Esophagus mucosa (tissue), 1 donor: ENCODE measurements at regions not wholly inside any gene's neighbourhood (a gene's known extent, or its start where the extent isn't known, plus 50 kb on each side); places are given as distances from the start of the nearest gene placed in this dataset.
"Not testable (repeated sequence)": the region's sequence is repeated elsewhere in the genome, so short reads cannot be mapped to it uniquely, and the experiment has no call there.

Experiments
- ATAC-seq: fragments of 200-7000 bp; cut with Tn5 transposase; one replicate; pipeline ENCODE4 v1.9.1; 2020
- donor health status: DM: yes; HTN: yes; CAD: no.

DNA sequence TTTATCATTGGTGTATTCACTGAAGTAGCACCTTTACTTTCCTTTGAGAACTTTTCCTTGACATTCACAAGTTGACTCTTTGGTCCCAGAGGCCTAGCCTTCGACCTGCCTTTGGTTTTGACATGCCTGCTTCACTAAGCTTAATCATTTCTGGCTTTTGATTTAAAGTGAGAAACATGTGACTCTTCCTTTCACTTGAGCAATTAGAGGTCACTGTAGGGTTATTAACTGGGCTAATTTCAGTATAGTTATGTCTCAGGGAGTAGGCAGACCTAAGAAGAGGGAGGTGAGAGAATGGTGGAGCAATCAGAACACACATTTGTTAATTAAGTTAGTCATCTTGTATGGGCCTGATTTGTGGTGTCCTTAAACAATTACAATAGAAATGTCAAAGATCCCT, 1040.7 kb upstream of the SLC39A10 start:
- ATAC-seq, result no peak

DNA sequence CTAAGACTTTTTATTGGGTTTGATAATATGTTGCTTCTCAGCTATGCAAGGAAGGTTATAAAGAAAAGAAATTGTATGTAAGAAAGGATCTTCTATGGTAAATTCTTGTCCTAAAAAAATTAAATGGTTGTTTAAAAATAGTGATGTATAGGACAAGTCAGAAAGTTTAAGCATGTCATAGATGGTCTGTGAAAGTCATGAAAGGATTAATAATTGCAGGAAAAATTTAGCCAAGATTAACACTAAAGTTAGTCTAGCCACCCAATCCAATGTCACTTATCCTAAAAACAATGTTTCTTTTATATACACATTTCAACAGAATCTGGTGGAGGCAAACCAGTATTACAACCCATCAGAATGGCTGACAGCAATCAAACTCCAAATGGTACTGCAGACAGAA, 1046.7 kb upstream of the SLC39A10 start:
- no peak for ATAC-seq

DNA sequence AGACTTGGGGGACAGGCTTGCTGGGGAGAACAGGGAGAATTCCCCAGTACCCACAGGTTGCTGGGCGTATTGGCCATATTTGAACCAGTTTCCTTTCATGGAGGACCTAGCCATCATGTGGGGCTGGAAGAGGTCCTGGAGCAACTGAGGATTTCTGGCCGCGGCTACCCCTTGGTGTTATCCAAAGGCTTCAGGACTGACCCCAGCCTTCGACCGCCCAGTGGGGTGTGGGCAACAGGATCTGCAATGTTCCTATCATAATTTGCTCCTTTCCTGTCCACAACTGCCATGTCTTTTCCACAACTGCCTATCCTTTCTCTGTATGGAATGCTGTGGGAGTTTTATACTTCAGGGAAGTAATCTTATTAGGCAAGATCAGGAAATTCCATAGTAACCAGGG, 1053.6 kb upstream of the SLC39A10 start:
- no peak for ATAC-seq

DNA sequence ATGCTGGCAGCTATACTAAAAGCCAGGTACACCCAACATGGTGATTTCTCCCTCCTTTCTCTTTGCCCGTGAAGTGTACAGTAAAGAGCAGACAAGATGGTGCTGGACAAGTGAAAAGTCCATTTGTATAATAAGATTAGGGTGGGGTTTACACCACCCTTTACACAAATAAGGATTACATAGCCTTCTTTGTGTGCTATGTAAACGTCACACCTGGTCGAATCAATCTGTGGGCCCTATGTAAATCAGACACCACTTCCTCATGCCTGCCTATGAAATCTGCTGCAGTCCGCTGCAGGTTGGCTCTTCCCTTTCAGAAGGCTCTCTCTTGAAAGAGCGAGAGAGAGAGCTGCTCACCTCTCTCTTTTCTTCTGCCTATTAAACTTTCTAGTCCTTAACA, 1054.3 kb upstream of the SLC39A10 start:
- ATAC-seq, result no peak

DNA sequence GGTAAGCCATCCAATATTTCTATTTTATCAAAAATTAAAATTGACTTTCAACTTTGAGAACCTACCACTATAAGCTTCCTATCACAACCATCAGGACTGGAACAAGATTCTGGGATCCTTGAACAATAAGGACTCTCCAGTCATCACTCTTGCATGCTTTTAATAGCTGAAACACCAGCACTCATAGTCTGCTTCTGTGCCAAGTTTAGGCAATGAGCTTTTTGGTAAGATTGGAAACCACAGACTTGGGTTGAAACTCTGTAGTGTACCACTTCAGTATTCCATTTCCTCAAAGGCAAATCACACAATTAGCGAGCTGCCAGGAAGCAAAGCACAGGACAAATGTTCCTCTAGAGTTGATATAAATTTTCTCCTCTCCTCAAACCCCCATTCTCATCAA, 1065.8 kb upstream of the SLC39A10 start:
- no peak for ATAC-seq

DNA sequence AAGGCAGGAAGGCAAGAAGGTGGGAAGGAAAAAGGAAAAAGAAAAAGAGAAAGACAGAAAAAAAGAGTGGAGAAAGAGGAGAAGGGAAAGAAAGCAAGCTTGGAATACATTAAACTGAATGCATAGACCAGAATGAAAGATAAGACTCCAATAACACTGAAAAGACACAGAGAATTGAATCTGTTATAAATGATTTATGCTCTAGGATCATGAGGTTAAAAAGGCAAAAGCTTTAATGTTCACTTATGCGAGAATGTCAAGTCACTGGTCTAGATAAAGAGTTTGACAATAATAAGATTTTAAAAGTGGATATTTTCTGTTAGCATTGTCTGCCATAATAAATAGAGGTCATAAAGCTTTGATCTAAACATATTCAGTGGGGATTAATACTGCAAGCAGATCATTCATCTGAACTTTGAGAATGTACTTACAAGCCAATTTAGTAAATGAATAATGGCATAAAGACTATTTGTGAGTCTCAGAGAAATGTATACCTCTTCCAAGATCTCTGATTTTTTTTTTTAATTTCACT, 1069.2 kb upstream of the SLC39A10 start:
- no peak for ATAC-seq

DNA sequence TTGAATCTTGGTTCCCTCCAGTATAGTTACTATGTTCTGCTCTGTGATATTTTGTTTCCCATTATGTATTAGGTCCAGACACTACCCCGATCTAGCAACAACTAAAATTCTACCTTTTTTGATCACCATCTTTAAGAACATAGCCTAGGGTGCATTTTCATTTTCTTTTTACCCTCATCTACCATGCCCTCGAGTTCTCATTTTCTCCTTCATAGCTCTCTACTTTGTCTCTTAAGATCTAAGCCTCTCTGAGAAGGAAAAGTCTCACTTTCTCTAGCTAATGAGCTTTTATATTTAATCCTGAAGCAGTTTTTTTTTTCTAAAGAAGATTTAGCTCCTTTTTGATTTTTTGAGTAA, 1089.4 kb upstream of the SLC39A10 start:
- no peak for ATAC-seq

DNA sequence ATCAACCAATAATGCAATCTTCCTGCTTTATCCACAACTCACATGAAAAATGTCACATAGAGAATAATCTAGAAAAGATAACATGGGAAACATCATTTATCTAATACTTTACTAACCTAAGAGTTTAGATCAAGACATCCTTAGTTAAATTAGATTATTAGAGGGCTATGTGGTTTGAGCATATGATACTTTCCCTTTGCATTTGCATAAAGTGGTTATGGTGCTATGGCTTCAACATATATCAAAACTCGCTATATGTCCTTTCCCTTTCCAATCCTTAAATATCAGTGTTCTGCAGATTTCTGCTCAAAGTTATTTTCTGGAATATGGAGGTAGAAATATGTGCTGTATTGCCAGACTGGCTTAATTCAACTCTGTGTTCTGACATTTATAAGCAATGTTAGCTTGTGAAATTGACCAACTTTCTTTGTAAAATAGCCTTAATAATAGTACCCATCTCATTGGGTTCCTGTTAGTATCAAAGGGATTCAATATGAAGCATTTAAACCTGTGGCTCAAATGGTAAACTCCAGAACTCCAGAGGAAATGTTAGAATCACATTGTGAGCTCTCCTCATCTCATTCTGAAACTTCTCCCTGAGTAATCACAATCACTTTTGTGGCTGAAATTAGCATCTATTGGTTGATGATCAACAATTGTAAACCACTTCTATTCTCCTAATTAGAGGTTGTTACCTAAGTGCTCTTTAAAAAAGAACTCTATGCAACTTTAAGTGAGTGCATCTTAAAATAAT, 1089.9 kb upstream of the SLC39A10 start:
- no peak for ATAC-seq

DNA sequence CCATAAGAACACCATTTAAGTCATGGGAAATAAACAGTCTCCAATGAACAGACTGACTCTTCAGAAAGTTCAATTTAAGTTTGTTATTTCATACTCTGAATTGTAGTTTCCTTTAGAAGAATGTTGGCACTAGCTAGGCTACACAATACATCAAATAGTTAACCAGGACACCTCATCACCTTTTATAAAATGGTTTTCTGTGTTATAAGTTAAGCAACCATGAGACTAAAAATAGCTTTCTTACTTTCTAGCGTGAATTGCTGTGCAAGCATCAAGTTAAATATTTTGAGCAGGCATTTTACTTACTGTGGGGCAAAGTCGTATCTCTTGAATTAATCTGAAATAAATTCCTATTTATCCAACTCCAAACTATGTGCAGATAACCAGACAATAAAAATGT, 1092.6 kb upstream of the SLC39A10 start:
- no peak for ATAC-seq

DNA sequence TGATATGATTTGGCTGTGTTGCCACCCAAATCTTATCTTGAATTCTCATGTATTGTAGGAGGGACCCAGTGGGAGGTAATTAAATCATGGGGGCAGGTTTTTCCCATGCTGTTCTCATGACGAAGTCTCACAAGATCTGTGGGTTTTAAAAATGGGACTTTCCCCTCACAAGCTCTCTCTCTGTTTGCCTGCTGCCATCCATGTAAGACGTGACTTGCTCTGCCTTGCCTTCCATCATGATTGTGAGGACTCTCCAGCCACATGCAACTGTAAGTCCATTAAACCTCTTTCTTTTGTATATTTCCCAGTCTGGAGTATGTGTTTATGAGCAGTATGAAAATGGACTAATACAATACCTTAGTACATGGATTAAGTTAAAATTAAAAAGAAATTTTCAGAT, 1094.7 kb upstream of the SLC39A10 start:
- ATAC-seq, result no peak

DNA sequence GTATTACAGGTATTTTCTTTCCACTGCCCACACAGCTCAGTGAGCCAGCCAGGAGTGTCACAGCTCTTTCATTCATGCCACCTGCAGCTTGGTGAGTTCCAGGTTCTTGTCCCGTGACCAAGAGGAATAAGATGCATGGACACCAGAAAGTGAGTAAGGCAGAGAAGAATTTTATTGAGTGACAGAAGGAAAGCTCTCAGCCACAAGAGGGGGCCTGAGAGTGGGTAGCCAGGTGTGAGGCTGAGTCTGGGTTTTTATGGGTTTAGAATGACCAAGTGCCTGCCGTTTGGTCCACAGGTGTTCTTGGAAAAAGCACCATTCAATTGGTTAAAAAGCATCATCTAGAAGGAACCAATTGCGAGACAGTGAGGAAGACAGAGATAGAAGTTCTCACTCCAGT, 1097.1 kb upstream of the SLC39A10 start:
- no peak for ATAC-seq

DNA sequence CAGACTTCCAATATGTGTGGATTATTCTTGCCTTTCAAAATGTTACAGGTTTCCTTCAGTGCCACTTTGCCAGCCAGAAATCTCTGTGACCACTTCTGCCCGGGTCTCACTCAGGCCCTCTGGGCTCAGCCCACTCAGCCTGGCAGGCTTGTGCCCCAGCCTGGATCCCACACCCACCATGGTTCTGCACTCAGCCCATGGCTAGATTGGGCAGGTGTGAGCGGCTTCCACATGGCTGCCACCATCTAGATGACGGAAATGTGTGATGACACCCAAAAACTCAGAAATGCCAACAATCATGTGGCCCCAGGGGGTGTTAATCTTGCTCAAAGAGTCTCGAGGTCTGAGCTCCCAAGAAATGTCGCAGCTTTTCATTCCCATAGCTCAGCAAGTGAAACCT, 1097.5 kb upstream of the SLC39A10 start:
- no peak for ATAC-seq

DNA sequence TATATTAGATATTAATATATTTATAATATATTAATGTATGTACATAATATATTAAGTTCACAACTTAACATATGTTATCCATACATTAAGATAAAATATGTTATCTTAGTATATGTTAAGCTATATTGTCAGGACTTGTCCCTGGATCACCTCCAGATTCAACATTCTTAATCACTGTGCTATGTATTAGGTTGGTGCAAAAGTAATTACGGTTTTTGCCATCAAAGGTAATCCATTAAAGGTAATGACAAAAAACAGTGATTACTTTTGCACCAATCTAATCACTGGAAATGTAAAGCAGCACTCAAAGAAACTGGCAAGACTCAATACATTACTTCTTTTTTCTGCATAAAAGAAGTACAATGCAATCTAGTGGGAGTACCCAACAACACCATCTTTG, 1099.0 kb upstream of the SLC39A10 start:
- ATAC-seq, result no peak

DNA sequence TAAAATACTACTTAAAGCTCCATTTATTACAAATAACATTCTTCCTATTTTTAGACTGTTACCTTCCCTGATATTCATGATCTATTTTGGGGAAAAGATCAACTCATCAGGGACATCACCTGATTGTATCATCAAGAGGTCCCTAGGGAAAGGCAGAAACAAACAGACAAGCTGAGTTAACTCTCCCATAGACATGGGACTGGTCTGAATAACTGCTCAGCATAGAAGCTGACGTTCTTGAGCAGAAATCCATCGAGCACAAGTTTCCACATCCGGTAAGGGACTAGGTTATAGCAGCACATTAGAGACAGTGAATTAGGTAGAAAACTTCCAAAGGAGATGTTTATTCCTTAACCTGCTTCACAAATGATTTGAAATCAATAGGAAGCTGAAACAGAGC, 1100.4 kb upstream of the SLC39A10 start:
- no peak for ATAC-seq

DNA sequence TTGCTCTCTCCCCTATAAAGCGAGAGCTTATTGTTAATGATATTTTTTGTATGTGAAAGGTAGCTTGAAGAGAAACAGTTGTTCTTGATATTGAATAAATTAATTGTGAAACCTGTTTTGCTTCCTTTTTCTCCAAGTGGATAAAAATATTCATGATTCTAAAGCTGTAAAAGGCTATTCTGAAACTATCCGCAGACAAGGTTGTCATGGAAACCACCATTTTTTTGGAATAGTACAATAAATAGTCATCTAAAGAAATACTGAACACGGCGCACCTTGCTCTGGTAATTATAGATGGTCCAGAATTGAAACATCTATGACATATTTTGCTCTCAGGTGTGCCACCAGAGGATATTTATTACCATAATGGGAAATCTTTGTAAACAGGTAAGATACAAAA, 1103.0 kb upstream of the SLC39A10 start:
- ATAC-seq, result no peak

DNA sequence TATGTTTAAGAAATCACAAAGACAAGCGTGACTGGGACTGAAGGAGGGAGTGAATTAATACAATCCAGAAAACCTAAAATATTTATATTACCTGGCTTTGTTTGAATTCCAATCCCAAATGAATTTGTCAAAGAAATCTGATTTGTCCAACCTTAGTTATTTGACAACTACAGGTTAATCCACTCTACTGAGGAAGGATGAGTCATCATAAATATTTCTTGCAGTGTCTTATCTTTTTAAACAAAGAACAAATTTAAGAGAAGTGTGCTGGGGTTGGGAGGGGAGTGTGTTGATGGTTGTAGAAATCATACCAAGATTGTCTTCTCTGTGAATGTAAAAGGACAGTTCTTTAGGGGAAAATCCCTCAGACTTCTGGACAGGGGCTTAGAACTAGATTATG, 1106.3 kb upstream of the SLC39A10 start:
- no peak for ATAC-seq

DNA sequence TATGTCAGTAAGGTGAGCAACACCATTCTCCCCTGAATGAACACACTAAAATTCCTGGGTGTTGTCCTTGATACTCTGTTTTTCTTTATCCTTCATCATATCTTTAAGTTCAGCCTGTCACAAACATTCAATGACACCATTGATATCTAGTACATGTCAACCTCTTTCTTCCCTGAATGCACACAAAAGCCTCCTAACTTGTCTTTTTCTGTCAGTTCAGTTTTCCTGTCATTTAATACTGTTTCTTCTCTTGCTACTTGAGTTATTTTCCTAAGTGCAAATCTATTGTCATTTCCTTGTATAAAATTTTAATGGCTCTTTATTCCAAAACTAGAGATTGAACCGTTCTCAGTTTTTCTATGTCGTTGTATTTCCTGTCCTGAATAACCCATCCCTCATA, 1107.6 kb upstream of the SLC39A10 start:
- no peak for ATAC-seq

DNA sequence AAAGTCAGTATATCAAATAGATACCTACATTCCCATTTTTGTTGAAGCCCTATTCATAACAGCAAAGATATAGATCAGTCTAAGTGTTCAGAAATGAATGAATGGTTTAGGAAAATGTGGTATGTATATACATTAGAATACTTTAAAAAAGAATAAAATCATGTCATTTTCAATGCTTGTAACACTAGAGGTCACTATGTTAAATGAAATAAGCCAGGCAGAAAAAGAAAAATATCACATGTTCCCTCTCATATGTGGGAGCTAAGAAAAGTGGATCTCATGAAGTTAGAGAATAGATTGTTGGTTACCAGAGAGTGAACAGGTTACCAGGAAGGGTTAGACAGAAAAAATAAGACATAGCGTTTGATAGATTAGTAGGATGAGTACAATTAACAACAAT, 1111.0 kb upstream of the SLC39A10 start:
- no peak for ATAC-seq

DNA sequence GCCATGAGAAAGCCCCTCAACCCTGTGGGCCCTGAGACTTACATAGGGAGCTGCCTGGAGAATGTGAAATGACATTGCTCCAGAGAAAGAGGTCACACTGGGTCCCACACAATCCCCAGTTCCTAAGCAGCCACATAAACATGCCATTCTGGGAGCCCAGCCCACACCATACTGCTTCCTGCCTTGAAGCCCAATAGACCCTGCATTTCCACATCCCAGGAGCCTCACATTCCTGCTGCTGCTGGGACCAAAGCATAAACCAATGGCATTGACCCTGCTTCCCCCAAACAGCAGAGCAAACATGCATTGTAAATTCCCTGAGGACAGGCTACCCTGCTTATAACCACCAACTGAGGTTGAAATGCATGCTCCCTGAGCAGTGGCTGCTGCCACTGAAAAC, 1117.6 kb upstream of the SLC39A10 start:
- ATAC-seq, result no peak

DNA sequence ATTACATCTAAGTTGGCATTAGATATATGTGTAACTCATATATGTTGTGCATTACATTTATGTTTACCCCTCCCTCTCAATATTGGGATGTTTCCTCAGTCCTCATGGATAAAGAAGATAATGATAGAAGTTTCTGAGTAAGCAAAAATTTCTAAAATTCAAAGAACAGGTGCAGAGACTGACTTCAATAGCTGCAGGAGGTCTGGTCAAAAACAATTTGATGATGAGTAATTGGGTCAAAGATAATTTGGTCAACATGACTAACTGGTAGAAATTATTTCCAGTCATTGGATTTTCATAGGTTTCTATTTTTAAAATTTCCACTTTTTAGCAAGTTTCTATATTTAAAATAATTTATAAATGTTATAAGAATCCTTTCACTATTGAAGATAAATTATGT, 1130.9 kb upstream of the SLC39A10 start:
- no peak for ATAC-seq

DNA sequence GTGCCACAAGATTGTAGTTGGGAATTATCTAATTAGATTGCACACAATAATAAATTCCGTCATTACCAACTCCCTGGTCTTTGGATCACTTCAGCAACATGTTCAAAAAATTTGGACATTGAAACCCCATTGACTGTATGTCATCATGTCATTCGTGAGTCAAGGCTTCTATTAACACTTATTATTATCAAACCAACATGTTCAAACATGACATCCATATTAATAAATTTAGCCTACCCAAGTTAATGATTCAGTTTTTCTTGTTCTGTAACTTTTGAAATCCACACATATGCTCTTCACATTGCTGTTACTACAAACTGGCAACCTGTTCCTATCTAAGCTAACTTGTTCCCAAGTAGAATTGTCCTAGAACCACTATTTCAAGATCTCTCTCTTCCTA, 1142.7 kb upstream of the SLC39A10 start:
- ATAC-seq, result no peak

DNA sequence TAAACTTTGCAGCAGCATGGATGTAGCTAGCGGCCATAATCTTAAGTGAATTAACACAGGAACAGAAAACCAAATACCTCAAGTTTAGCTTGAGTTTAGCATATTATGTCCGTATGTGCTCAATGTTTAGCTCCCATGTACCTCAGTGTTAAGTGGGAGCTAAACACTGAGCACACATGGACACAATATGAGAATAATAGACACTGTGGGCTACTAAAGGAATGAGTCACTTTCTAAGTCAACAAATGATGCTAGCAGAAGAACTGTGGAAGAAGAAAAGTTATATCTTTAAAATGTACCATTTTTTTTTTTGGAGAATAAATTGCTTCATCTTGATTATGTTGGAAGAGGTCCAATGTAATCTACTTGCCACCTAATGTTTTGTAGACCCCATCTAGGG, 1146.0 kb upstream of the SLC39A10 start:
- not testable (repeated sequence) for ATAC-seq

DNA sequence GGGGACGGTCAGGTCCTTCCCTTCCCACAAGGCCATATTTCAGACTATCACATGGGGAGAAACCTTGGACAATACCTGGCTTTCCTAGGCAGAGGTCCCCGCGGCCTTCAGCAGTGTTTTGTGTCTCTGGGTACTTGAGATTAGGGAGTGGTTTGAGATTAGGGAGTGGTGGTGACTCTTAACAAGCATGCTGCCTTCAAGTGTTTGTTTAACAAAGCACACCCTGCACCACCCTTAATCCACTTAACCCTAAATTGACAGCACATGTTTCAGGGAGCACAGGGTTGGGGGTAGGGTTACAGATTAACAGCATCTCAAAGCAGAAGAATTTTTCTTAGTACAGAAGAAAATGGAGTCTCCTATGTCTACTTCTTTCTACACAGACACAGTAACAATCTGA, 1152.2 kb upstream of the SLC39A10 start:
- ATAC-seq, result not testable (repeated sequence)

DNA sequence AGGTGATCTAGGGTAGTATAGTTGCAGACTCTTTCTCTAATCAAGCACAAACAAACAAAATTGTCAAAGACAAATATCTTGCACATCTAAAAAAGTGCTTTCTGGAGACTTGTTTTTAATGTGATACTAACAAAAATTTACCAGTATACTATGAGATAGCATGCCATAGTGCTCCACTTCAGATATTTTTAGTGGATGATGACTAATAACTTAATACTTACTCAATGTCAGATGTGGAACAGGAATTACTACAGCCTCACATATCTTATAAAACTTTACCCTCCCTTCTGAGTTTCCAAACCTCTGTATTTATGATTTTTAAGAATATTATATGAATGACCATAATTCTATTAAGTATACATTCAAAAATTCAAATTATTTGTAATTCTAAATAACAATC, 1162.0 kb upstream of the SLC39A10 start:
- no peak for ATAC-seq

DNA sequence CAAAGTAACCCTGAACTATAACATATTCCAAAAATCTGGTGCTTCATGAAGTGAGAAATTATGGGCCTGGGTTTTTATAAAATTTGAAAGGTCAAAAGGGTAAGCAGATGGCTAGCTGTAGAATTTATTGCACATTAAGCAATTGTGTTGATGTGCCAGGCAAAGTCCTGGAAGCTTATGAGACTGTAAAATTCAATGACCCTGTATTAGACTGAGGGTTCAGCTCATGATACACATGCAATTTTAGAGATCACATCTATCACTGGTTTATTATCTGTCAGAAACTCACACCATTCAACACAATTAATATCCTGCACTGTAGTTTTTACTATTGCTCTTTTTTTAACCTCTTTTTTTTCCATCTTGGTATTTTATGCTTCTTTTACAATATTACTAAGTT, 1162.6 kb upstream of the SLC39A10 start:
- ATAC-seq, result no peak
